Stimulated activated effector memory CD8-positive, alpha-beta T cell treated with anti-CD3 and anti-CD28 coated beads, Interleukin-12 subunit alpha, Interleukin-12 subunit beta, amount 100 ng/mL, for 72 hours (primary cell): ENCODE measurements at regions not wholly inside any gene's neighbourhood (a gene's known extent, or its start where the extent isn't known, plus 50 kb on each side); places are given as distances from the start of the nearest gene placed in this dataset.
"Not testable (repeated sequence)": the region's sequence is repeated elsewhere in the genome, so short reads cannot be mapped to it uniquely, and the experiment has no call there.

Experiments used
- ATAC-seq: fragments of 150-1000 bp; cut with Tn5 transposase; 2 replicates; pipeline ENCODE4 v1.10.0; 2021
- DNase-seq, 2 donors: peaks; one replicate each; pipeline ENCODE4 v3.0.0; 2021 to 2022; ENCODE audit warnings: low spot score in 2 of 2
- H3K27ac Mint-ChIP-seq: one replicate; pipeline ENCODE4 v1.8.0; 2022; ENCODE audit warnings: mild to moderate bottlenecking, mixed read lengths
- H3K36me3 Mint-ChIP-seq: one replicate; pipeline ENCODE4 v1.8.0; 2022; ENCODE audit warnings: mild to moderate bottlenecking, mixed read lengths
- H3K4me1 Mint-ChIP-seq: one replicate; pipeline ENCODE4 v1.8.0; 2022; ENCODE audit warnings: mixed read lengths
- H3K4me3 Mint-ChIP-seq: one replicate; pipeline ENCODE4 v1.8.0; 2022; ENCODE audit warnings: mild to moderate bottlenecking, mixed read lengths
- H3K9me3 Mint-ChIP-seq: one replicate; pipeline ENCODE4 v1.8.0; 2022; ENCODE audit warnings: mixed read lengths

GRCh38 chr3:877001-877400, 215.8 kb upstream of the CNTN6 start:
- no peak overlapping the region for H3K4me3 Mint-ChIP-seq
- no peaks in the 10 kb centered on the region for H3K36me3 Mint-ChIP-seq

GRCh38 chr3:878746-879145, 214.1 kb upstream of the CNTN6 start:
- Mint-ChIP-seq H3K4me1 (no peaks in the 10 kb centered on the region), H3K4me3 (no peak overlapping the region), H3K27ac (no peak overlapping the region), H3K36me3 (no peaks in the 10 kb centered on the region), H3K9me3 (peaks cover 10% of the 10 kb centered on the region)
- ATAC-seq, result no peak
- no peak for DNase-seq

More at GRCh38 chr3:877001-877400, 215.8 kb upstream of the CNTN6 start:
- H3K27ac Mint-ChIP-seq, result no peak overlapping the region
- ATAC-seq (no peak), DNase-seq (no peak)
- peaks cover 10% of the 10 kb centered on the region for H3K9me3 Mint-ChIP-seq
- H3K4me1 Mint-ChIP-seq, result no peaks in the 10 kb centered on the region

GRCh38 chr3:880371-880770, 212.5 kb upstream of the CNTN6 start:
- Mint-ChIP-seq H3K27ac (no peak overlapping the region), H3K9me3 (peaks cover 11% of the 10 kb centered on the region)

GRCh38 chr3:882533-882932, 210.3 kb upstream of the CNTN6 start:
- no peak overlapping the region for H3K27ac Mint-ChIP-seq

More at GRCh38 chr3:880371-880770, 212.5 kb upstream of the CNTN6 start:
- no peak for ATAC-seq
- H3K36me3 Mint-ChIP-seq, result no peaks in the 10 kb centered on the region
- no peak overlapping the region for H3K4me3 Mint-ChIP-seq
- DNase-seq, result no peak
- no peaks in the 10 kb centered on the region for H3K4me1 Mint-ChIP-seq

GRCh38 chr3:901953-902778, 190.7 kb upstream of the CNTN6 start:
- Mint-ChIP-seq H3K9me3 (peaks cover 20% of the 10 kb centered on the region), H3K4me3 (no peak overlapping the region), H3K36me3 (no peaks in the 10 kb centered on the region), H3K4me1 (no peaks in the 10 kb centered on the region), H3K27ac (no peak overlapping the region)
- no peak for DNase-seq
- ATAC-seq, result no peak

More at GRCh38 chr3:882533-882932, 210.3 kb upstream of the CNTN6 start:
- ATAC-seq, result no peak
- Mint-ChIP-seq H3K9me3 (peaks cover 11% of the 10 kb centered on the region), H3K4me3 (no peak overlapping the region), H3K36me3 (no peaks in the 10 kb centered on the region), H3K4me1 (no peaks in the 10 kb centered on the region)
- no peak for DNase-seq

GRCh38 chr3:905217-905616, 187.6 kb upstream of the CNTN6 start:
- Mint-ChIP-seq H3K4me3 (no peak overlapping the region), H3K4me1 (no peaks in the 10 kb centered on the region), H3K27ac (no peak overlapping the region), H3K9me3 (peaks cover 27% of the 10 kb centered on the region), H3K36me3 (no peaks in the 10 kb centered on the region)
- DNase-seq (no peak), ATAC-seq (no peak)

- Mint-ChIP-seq H3K27ac (no peak overlapping the region), H3K36me3 (no peaks in the 10 kb centered on the region), H3K4me1 (no peaks in the 10 kb centered on the region), H3K9me3 (peaks cover 24% of the 10 kb centered on the region), H3K4me3 (no peak overlapping the region)
- ATAC-seq (no peak), DNase-seq (no peak)
Measured at GRCh38 chr3:906739-907138, 186.1 kb upstream of the CNTN6 start.

- no peak overlapping the region for H3K27ac Mint-ChIP-seq
- no peaks in the 10 kb centered on the region for H3K4me1 Mint-ChIP-seq
- DNase-seq (no peak), ATAC-seq (no peak)
- H3K9me3 Mint-ChIP-seq, result peaks cover 15% of the 10 kb centered on the region
- no peak overlapping the region for H3K4me3 Mint-ChIP-seq
- H3K36me3 Mint-ChIP-seq, result peaks cover 5% of the 10 kb centered on the region
Measured at GRCh38 chr3:908839-909238, 184.0 kb upstream of the CNTN6 start.

GRCh38 chr3:912717-913116, 180.1 kb upstream of the CNTN6 start:
- not testable (repeated sequence) for ATAC-seq, H3K27ac Mint-ChIP-seq, H3K36me3 Mint-ChIP-seq, DNase-seq, H3K4me1 Mint-ChIP-seq, H3K4me3 Mint-ChIP-seq
- H3K9me3 Mint-ChIP-seq, result peaks cover 17% of the 10 kb centered on the region

GRCh38 chr3:923161-923910, 169.5 kb upstream of the CNTN6 start:
- no peak for DNase-seq
- Mint-ChIP-seq H3K4me1 (no peaks in the 10 kb centered on the region), H3K27ac (no peak overlapping the region), H3K9me3 (peaks cover 12% of the 10 kb centered on the region), H3K36me3 (no peaks in the 10 kb centered on the region), H3K4me3 (no peak overlapping the region)
- ATAC-seq, result no peak

GRCh38 chr3:930866-931265, 162.0 kb upstream of the CNTN6 start:
- Mint-ChIP-seq H3K9me3 (peaks cover 20% of the 10 kb centered on the region), H3K4me1 (no peaks in the 10 kb centered on the region), H3K4me3 (no peak overlapping the region), H3K36me3 (no peaks in the 10 kb centered on the region), H3K27ac (no peak overlapping the region)
- ATAC-seq (no peak), DNase-seq (no peak)

GRCh38 chr3:933326-933725, 159.5 kb upstream of the CNTN6 start:
- Mint-ChIP-seq H3K4me3 (no peak overlapping the region), H3K27ac (no peak overlapping the region), H3K4me1 (no peaks in the 10 kb centered on the region), H3K9me3 (peaks cover 25% of the 10 kb centered on the region), H3K36me3 (no peaks in the 10 kb centered on the region)
- DNase-seq (no peak), ATAC-seq (no peak)

- H3K4me3 Mint-ChIP-seq, result no peak overlapping the region
- peaks cover 23% of the 10 kb centered on the region for H3K9me3 Mint-ChIP-seq
- ATAC-seq, result no peak
- no peaks in the 10 kb centered on the region for H3K36me3 Mint-ChIP-seq
- H3K4me1 Mint-ChIP-seq, result no peaks in the 10 kb centered on the region
- H3K27ac Mint-ChIP-seq, result no peak overlapping the region
- no peak for DNase-seq
Measured at GRCh38 chr3:944786-945185, 148.0 kb upstream of the CNTN6 start.

- Mint-ChIP-seq H3K4me1 (no peaks in the 10 kb centered on the region), H3K4me3 (no peak overlapping the region), H3K36me3 (no peaks in the 10 kb centered on the region), H3K27ac (no peak overlapping the region), H3K9me3 (peaks cover 19% of the 10 kb centered on the region)
- no peak for DNase-seq
- ATAC-seq, result no peak
Measured at GRCh38 chr3:945738-946137, 147.1 kb upstream of the CNTN6 start.

GRCh38 chr3:952906-953305, 139.9 kb upstream of the CNTN6 start:
- DNase-seq (no peak), ATAC-seq (no peak)
- no peak overlapping the region for H3K4me3 Mint-ChIP-seq
- H3K4me1 Mint-ChIP-seq, result no peaks in the 10 kb centered on the region
- H3K9me3 Mint-ChIP-seq, result peaks cover 9% of the 10 kb centered on the region
- H3K27ac Mint-ChIP-seq, result no peak overlapping the region
- no peaks in the 10 kb centered on the region for H3K36me3 Mint-ChIP-seq

GRCh38 chr3:963255-963654, 129.6 kb upstream of the CNTN6 start:
- Mint-ChIP-seq H3K9me3 (peaks cover 19% of the 10 kb centered on the region), H3K27ac (no peak overlapping the region)
- ATAC-seq, result no peak

More at GRCh38 chr3:963255-963654, 129.6 kb upstream of the CNTN6 start:
- H3K4me1 Mint-ChIP-seq, result no peaks in the 10 kb centered on the region
- H3K4me3 Mint-ChIP-seq, result no peak overlapping the region
- DNase-seq, result no peak
- no peaks in the 10 kb centered on the region for H3K36me3 Mint-ChIP-seq
